Heart left ventricle (tissue), 13 donors: ENCODE measurements at regions not wholly inside any gene's neighbourhood (a gene's known extent, or its start where the extent isn't known, plus 50 kb on each side); places are given as distances from the start of the nearest gene placed in this dataset.

Experiments used
- POLR2A ChIP-seq, 2 donors: fragments of 450-650 bp; IDR thresholded peaks; one replicate each; pipeline ENCODE4 v1.6.1; 2017; ENCODE audit warnings: antibody characterized with exemption in 2 of 2, mild to moderate bottlenecking in 2 of 2, moderate library complexity in 2 of 2
- TF ChIP-seq, protein P1 (sequence below), 12 donors: fragments of 200-600 bp; sonication (generic) in 4 of 12; IDR thresholded peaks; one replicate each; pipeline versions ENCODE4 v1.5.0 to v1.8.0; 2018 to 2022; ENCODE audit warnings: antibody characterized with exemption in 12 of 12, mild to moderate bottlenecking in 5 of 12
- donor health status: ischemic (EF 13 %, LVEDD 7.1; RV severe dilation, severe dysfunction).
- donor health status: DM: no; HTN: yes; CAD: no.
- donor health status: DM: no; HTN: no; CAD: no.
- donor health status: ischemic (EF 25% LVEDD 6.9; RV normal size, moderate dysfunction).
- donor health status: ischemic (EF 25% LVEDD 5.7; RV mildly dilated, moderate dysfunction).
- donor health status: ischemic (EF 35%, LVEDD 5.7; RV mildly dilated, moderate dysfunction).
- donor health status: nonischemic (EF 11% LVEDD 7.7; RV severe dilation, severe dysfunction).
- donor health status: DM: yes; HTN: yes; CAD: no.
- donor health status: PGD.
- donor health status: ischemic (EF 29% LVEDD 5.4; RV normal size, mild dysfunction).
- donor health status: nonischemic (EF 23%, LVEDD 6.1; RV moderate dilation, normal function).

DNA sequence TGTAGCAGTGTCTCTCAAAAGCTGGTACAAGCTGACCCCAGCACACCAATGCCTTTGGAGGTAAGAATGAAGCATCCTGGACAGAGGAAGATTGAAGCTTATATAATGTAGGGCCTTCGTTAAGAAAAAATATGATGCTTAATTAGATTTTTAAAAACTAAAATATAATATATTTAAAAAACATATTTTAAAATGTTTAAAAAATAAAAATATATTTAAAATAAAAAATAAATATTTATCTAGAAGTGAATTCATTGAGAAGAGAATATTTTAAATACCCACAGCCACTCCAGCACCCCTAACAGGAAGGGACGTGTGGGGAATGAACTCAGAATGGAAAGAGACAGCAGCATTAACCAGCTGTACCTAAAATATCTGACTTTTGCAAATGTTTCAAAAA, 65.1 kb upstream of the DDX53 start:
- TF ChIP-seq, protein P1, sequence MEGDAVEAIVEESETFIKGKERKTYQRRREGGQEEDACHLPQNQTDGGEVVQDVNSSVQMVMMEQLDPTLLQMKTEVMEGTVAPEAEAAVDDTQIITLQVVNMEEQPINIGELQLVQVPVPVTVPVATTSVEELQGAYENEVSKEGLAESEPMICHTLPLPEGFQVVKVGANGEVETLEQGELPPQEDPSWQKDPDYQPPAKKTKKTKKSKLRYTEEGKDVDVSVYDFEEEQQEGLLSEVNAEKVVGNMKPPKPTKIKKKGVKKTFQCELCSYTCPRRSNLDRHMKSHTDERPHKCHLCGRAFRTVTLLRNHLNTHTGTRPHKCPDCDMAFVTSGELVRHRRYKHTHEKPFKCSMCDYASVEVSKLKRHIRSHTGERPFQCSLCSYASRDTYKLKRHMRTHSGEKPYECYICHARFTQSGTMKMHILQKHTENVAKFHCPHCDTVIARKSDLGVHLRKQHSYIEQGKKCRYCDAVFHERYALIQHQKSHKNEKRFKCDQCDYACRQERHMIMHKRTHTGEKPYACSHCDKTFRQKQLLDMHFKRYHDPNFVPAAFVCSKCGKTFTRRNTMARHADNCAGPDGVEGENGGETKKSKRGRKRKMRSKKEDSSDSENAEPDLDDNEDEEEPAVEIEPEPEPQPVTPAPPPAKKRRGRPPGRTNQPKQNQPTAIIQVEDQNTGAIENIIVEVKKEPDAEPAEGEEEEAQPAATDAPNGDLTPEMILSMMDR (IDR thresholded peaks at IDR 0.05), result no peak
- no peak for TF ChIP-seq POLR2A (IDR thresholded peaks at IDR 0.05)
